GM12865 (cell line): ENCODE measurements at regions not wholly inside any gene's neighbourhood (a gene's known extent, or its start where the extent isn't known, plus 50 kb on each side); places are given as distances from the start of the nearest gene placed in this dataset.

Experiments used
- DNase-seq: peaks from one replicate; pipeline ENCODE4 v3.0.0; 2010; ENCODE audit warnings: low read depth
- H3K4me3 ChIP-seq: 2 replicates; pipeline ENCODE4 v1.5.1; 2011; ENCODE audit warnings: mild to moderate bottlenecking, low read depth, low read length, control low read depth
- CTCF ChIP-seq: IDR thresholded peaks from 2 replicates; pipeline ENCODE4 v1.5.1; 2011; ENCODE audit warnings: low read length, control low read depth, low read depth, inconsistent platforms; ENCODE audit not compliant: insufficient read depth; ENCODE audit errors: missing control alignments

- DNase-seq, result peak; percentile 11
- peak; percentile 38 for TF ChIP-seq CTCF
These were observed 67.2 kb upstream of the SMLR1 start for GRCh38 chr6:130760006-130760405.

GRCh38 chr6:130761286-130761685, 65.9 kb upstream of the SMLR1 start:
- TF ChIP-seq CTCF, result no peak
- no peak overlapping the region for H3K4me3 ChIP-seq
- DNase-seq, result no peak

More at GRCh38 chr6:130760006-130760405, 67.2 kb upstream of the SMLR1 start:
- no peak overlapping the region for H3K4me3 ChIP-seq

GRCh38 chr6:130765181-130765727, 62.0 kb upstream of the SMLR1 start:
- TF ChIP-seq CTCF, result no peak
- H3K4me3 ChIP-seq, result no peak overlapping the region
- DNase-seq, result no peak

- no peak for TF ChIP-seq CTCF
- H3K4me3 ChIP-seq, result no peak overlapping the region
- no peak for DNase-seq
These were observed 60.7 kb upstream of the SMLR1 start for GRCh38 chr6:130766239-130767144.

GRCh38 chr6:130769861-130770260, 57.3 kb upstream of the SMLR1 start:
- DNase-seq, result no peak
- no peak for TF ChIP-seq CTCF
- H3K4me3 ChIP-seq, result no peak overlapping the region

- DNase-seq, result no peak
- no peak for TF ChIP-seq CTCF
- H3K4me3 ChIP-seq, result no peak overlapping the region
These were observed 55.5 kb upstream of the SMLR1 start for GRCh38 chr6:130771741-130772140.
